ENCODE measurements at regions not wholly inside any gene's neighbourhood (a gene's known extent, or its start where the extent isn't known, plus 50 kb on each side); places are given as distances from the start of the nearest gene placed in this dataset.

DNA sequence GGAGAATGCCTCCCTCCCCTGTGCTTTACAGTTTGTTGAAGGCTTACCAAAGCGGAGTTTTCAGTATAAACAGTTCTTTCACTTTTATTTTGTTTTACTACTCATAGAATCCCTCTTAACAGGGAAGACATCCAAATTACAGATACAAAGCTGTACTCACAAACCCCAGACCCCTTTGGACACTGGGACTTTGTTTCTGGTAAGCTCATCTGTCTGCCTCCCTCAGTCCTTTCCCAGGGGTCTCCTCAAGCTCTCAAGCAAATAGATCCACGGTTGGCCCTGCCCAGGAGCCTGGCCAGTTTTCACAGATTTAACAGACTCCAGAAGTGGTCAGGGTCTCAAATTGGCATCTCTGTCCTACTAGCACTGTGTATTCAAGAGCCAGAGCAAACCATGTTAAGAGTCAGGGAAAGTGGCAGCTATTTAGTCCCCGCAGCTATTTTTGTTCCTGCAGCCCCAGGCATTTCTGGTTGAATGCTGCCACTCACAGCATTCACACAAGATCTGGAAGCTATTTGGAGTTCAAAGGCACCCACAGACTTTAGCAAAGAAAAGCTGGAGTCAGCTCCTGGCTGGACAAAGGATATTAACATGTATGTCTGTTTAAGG is 54.2 kb downstream of the TMEM100 start:
- DNase-seq = no peak

DNA sequence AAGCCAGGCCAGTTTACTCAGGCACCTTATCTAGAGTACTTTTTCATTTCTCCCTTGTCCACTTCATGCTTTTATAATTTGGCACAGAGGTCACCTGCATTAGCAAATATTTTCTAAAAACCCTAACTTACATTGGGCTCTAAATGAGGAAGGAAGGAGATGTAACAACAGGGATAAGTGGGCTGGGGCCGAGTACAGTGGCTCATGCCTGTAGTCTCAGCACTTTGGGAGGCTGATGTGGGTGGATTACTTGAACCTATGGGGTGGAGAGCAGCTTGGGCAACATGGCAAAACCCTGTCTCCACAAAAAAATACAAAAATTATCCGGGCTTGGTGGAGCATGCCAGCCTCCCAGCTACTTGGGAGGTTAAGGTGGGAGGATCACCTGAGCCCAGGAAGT is 55.9 kb downstream of the TMEM100 start:
- no peak for DNase-seq

DNA sequence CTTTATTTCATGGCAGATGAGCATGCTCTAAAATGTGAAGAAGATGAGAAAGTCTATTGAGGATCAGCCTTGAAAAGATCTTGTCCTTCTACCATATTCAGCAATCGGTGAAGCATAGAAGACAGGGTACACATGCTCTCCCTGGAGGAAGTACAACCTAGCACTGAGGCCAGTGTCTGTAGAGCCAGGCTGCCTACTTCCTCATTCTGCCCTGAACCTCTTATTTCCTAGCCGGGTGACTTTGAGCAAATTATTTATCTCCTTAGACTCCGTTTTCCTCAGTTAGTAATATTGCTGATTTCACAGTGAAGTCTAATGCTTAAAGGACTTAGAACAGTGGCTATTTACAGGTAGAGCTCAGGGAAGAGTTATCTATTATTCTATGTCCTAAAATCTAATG is 58.4 kb downstream of the TMEM100 start:
- peak; percentile 67 for DNase-seq

- no peak for DNase-seq
These were observed 59.3 kb downstream of the TMEM100 start for GRCh38 chr17:55663400-55663799.

DNA sequence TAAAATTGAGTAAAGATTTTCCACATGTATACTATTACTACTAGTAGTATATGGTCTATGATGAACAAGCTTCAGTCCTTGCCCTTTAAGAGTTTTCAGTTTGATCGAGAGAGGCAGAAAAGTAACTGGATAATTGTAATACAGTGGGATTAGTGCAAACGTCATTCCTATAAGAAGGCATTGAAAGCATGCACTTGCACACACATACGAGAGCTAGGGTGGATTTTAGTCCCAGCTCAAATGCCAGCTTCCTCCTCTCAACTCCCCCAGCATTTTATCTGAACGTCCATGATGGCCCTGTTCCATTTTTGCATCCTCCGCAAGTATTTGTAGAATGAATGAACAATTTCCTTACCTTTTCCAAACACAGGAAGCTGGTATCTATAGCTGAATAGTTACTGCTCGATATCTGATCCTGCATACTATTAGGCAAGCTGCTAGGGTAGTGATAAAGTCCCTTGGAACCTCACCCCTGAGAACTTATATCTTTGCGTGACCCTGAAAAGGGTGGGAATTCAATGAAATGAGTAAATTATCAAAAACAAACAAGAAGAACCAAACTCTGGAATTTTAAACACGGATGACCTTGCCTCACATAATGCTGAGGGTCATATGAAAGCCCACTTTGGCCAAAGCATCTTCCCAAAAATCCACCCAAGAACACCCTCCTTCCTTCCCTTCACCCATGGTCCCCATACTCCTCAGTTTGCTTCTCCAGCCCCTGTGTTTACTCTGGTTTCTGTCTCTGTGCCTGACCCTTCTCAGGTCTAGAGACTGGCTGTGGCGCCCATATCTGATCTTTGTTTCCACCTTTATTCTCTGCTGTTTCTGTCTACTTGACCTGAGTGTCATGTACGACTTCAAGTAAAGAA is 60.5 kb downstream of the TMEM100 start:
- DNase-seq = no peak

- DNase-seq = no peak
These were observed 61.4 kb downstream of the TMEM100 start for GRCh38 chr17:55661256-55661758.

DNA sequence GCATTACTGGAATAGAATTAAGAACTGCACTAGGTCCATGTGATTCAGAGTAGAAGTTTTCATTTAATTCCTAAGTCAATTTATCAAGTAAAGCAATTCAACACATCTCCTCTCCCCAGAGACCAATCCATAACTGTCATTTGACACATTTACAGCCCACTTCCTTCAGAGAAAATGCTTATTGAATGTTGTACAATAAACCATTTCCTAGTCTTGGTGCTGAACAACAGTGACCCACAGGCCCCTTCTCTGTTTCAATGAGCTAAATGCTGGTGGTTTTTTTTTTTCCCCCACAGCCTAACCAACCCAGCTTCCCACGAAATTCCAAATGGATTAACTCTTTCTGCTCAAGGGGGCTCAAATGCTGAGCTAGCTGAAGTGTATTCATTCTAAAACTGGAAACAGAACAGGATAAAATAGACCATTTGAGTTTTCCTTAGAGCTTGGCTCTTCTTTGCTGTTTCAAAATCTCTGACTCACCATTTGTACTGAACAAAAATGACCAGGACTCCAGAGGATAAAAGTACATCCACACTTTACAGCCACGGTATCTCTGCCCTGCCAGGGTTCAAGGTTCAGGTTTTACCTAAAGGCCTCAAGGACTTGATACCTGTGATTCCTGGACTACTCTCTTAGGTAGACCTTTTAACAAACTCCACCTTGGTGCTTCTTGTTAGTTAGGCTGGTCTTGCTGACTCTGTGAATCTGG is 62.3 kb downstream of the TMEM100 start:
- no peak for DNase-seq

DNA sequence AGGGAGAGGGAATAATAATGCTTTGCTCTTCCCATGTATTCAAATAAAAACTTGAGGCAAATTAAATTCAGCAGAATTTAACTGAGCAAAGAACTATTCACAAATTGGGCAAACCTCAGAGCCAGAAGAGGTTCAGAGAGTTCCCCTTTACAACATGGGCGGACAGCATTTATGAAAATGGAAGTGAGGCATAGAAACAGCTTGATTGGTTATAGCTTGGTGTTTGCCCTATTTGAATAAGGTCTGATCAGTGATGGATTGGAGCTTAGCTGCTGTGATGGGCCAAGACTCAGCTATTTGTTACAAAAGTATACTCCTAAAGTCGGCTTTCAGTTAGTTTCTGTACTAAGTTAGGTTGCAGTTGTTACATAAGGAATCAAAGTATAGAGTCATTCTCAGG is 63.0 kb downstream of the TMEM100 start:
- DNase-seq = no peak

DNA sequence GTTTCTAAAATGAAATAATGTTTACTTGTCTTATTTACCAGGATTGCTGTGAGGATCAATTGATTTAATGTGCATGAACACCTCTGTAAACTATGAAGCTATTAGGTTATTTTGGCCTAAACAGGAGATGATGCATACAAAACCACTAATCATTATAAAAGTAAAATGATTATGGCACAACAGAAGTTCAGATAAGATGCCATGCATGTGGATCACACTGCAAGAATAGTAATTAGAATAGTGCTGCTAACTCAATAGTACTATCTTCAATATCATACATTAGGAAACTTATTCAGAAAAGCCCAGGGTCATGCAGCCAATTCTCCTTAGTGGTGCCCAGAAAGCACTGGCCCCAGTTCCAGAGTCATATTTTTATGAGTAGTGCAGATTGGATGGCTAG is 66.9 kb downstream of the TMEM100 start:
- no peak for DNase-seq

GRCh38 chr17:55654821-55655220 is 67.8 kb downstream of the TMEM100 start:
- DNase-seq = no peak

DNA sequence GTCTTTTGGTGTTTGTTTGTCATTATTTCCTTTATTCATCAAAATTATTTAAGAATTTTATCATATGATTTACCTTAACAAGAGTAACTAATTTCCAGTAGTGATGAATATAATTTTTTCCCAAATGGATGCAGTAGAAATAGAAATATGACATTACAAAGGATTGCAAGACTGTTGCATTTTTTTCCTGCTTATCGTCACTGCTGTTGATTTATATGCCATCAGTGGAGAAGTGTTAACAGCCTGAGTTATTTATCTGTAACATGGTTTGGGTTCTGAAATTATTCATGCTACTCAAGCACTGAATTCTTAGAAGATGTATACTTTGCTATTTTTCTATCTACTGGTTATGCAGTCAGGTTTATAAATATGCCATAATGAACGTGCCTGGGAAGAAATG is 68.6 kb downstream of the TMEM100 start:
- no peak for DNase-seq

GRCh38 chr17:55652825-55653224 is 69.8 kb downstream of the TMEM100 start:
- DNase-seq = no peak

DNA sequence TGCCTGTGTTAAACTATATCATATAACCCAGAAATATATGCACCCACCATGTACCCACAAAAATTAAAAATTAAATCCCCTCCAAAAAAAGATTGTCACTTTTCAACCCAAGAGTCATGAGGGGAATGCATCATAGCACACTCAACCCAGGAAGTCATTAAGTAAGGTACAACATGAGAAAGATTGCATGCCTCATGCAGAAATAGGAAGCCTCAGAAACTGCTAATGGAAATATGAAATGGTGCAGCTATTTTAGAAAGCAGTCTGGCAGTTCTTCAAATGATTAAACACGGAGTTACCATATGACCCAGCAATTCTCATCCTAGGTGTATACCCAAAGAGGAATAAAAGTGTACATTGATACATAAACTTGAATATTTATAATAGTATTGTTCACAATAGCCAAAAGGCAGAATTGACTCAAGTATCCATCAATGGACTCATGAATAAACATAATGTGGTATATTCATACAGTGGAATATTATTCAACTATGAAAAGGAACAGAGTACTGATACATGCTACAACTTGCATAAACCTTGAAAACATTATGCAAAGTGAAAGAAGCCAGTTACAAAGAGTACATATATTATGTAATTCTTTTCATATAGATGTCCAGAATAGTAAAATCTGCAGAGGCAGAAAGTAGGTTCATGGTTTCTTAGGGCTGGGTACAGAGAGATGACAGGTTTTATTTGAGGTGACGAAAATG is 70.4 kb downstream of the TMEM100 start:
- DNase-seq = no peak

DNA sequence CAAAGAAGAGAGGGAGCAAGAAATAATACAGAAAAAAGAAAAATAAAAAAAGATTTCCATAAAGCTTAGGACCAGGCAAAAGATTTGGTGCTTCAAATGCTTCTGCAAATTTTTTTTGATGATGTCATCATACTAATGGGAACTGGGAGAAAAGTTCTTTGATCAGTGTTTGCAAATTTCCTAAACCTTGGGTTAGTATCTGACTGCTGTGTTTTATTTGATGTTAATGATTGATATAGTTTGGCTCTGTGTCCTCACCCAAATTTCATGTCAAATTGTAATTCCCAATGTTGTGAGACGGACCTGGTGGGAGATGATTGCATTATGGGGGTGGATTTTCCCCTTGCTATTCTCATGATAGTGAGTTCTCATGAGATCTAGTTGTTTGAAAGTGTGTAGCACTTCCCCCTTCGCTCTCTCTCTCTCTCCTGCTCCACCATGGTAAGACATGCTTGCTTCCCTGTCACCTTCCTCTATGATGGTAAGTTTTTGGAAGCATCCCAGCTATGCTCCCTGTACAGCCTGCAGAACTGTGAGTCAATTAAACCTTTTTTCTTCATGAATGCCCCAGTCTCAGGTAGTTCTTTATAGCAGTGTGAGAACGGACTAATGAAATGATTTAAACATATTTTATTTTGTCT is 72.6 kb downstream of the TMEM100 start:
- no peak for DNase-seq

GRCh38 chr17:55648086-55648485 is 74.6 kb downstream of the TMEM100 start:
- no peak for DNase-seq

- DNase-seq = no peak
These were observed 77.3 kb downstream of the TMEM100 start for GRCh38 chr17:55645361-55645760.

DNA sequence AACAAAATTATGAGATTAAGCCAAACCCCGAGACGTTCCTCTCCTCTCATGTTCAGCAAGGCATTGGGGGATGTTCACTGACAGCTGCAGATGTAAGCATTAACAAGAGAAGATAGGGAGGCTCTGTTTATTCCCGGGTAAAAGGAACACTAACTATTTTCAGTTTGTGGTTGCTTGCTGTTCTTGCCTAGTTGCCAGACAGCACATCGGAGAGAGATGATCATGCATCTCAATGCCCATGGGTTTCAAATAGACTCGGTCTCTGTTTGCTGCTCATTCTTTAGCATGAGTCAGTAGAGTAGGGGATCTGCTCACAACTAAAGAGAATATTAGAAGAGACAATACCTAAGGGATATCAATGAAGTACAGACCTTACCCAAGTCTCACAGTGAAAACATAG is 78.3 kb downstream of the TMEM100 start:
- no peak for DNase-seq

GRCh38 chr17:55642741-55643140 is 79.9 kb downstream of the TMEM100 start:
- no peak for DNase-seq

- peak; percentile 84 for DNase-seq
These were observed 81.0 kb downstream of the TMEM100 start for GRCh38 chr17:55641676-55642081.

DNA sequence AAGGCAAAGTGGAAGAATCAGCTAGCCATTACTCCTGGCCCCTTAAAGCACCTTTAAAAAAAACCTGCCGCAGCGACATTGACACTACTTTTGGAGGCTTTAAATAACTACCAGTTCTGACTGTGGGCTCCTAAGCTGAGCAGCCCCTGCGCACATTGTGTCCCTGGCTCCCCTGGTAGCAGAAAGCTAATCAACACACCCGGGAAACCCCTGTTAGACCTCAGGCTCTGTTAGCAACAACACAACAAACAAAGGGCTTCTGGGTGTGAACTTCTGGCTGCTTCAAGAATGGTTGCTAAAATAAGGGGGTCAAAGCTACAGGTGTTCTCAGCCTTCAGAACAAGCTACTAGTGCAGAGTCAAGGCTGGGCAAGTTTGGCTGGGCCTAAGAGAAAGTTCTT is 83.6 kb downstream of the TMEM100 start:
- no peak for DNase-seq

GRCh38 chr17:55635253-55635914 is 87.3 kb downstream of the TMEM100 start:
- peak; percentile 63 for DNase-seq

DNA sequence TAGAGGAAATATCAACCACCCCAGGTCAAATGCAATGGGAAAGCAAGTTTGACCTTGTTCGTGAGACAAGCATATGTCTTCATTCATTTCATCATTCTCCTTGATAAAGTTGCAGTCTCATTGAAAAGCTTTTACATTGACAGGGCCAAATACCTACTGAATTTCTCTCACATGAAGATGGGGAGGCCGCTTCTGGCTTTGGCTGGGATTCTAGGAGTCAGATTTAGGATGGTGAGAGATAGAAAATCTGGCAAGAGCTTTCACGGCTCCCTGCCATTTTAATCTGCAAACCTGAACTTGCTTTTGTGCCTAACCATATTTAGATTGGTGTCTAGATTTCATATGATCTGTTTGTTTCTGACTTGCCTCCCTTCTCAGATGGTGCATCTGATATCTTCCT is 88.0 kb downstream of the TMEM100 start:
- no peak for DNase-seq
